ENCODE measurements at regions not wholly inside any gene's neighbourhood (a gene's known extent, or its start where the extent isn't known, plus 50 kb on each side); places are given as distances from the start of the nearest gene placed in this dataset.

DNA sequence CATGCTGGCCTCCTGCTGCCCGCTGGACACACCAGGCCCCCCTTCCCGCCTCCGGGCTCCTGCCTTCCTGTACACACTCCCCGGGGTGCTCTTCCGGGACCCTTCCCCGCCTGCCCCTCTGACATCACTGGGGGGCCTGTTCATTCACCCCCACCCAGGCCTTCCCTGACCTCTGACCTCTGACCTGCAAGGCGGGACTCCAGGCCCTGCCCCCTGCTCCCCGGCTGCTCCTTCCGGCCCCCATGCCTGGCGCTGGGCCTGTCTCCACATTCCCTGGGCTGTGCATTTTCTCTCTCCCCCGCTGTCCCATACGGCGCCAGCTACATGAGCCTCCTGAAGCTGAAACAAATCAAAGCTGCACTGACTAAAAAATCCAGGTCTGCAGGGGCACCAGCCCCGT, 71.6 kb upstream of the GATA5 start:
- Histone ChIP-seq H3K27me3 (ENCODE audit: control insufficient read depth, insufficient read depth, low read length) (peaks cover 19% of the 10 kb centered on the region), H3K36me3 (ENCODE audit: control insufficient read depth, insufficient read depth, low read length) (no peaks in the 10 kb centered on the region), H3K4me3 (ENCODE audit: low read depth, low read length) (no peak overlapping the region)
- FAIRE-seq (no peak), DNase-seq (ENCODE audit: low read depth) (no peak)
- TF ChIP-seq, protein P1, sequence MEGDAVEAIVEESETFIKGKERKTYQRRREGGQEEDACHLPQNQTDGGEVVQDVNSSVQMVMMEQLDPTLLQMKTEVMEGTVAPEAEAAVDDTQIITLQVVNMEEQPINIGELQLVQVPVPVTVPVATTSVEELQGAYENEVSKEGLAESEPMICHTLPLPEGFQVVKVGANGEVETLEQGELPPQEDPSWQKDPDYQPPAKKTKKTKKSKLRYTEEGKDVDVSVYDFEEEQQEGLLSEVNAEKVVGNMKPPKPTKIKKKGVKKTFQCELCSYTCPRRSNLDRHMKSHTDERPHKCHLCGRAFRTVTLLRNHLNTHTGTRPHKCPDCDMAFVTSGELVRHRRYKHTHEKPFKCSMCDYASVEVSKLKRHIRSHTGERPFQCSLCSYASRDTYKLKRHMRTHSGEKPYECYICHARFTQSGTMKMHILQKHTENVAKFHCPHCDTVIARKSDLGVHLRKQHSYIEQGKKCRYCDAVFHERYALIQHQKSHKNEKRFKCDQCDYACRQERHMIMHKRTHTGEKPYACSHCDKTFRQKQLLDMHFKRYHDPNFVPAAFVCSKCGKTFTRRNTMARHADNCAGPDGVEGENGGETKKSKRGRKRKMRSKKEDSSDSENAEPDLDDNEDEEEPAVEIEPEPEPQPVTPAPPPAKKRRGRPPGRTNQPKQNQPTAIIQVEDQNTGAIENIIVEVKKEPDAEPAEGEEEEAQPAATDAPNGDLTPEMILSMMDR (IDR thresholded peaks at IDR 0.05; ENCODE audit: insufficient read depth, low read length, severe bottlenecking) = no peak

DNA sequence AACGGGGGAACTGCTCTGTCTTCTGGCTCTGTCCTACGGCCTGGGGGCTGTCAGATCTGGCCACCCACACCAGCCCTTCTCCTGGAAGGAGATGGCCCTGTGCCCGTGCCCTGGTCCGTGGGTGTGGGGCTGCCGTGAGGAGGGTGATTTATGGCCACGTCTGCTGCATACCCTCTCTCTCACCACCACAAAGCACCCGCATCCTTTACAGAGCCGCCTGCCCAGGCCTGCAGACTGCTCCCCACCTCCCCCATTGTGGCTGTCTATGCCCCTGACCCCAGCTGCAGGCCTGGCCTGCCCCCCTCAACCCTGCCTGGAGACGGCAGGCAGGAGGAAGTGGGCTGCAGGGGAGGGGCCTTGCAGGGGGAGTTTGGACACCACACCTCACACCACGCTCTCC, 72.7 kb upstream of the GATA5 start:
- TF ChIP-seq, protein P1 (IDR thresholded peaks at IDR 0.05; ENCODE audit: insufficient read depth, low read length, severe bottlenecking) = no peak
- Histone ChIP-seq H3K27me3 (ENCODE audit: control insufficient read depth, insufficient read depth, low read length) (peaks cover 24% of the 10 kb centered on the region), H3K36me3 (ENCODE audit: control insufficient read depth, insufficient read depth, low read length) (no peaks in the 10 kb centered on the region), H3K4me3 (ENCODE audit: low read depth, low read length) (no peak overlapping the region)
- FAIRE-seq (no peak), DNase-seq (ENCODE audit: low read depth) (no peak)

DNA sequence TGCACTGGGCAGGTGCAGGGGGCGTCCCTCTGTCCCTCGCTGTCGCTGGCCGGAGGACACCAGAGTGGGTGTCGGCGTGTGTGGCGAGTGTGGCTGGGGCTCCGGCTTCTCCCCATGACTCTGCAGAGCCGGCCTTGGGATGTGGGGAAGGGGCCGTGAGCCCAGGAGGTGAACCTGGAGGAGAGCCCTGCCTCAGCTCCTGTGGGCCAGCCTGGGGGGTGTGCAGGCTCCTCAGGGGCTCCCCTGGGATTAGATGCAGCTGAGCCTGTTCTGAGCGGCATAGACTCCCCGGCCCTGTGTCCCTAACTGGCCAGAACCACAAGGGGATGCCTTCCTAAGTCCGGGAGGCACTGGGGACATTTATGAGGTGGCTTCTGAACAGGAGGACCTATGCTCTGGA, 73.2 kb upstream of the GATA5 start:
- no peak overlapping the region for H3K4me3 ChIP-seq (ENCODE audit: low read depth, low read length)
- H3K36me3 ChIP-seq (ENCODE audit: control insufficient read depth, insufficient read depth, low read length) = no peaks in the 10 kb centered on the region
- no peak for FAIRE-seq
- no peak for DNase-seq (ENCODE audit: low read depth)
- TF ChIP-seq, protein P1 (IDR thresholded peaks at IDR 0.05; ENCODE audit: insufficient read depth, low read length, severe bottlenecking) = no peak
- peaks cover 24% of the 10 kb centered on the region for H3K27me3 ChIP-seq (ENCODE audit: control insufficient read depth, insufficient read depth, low read length)

DNA sequence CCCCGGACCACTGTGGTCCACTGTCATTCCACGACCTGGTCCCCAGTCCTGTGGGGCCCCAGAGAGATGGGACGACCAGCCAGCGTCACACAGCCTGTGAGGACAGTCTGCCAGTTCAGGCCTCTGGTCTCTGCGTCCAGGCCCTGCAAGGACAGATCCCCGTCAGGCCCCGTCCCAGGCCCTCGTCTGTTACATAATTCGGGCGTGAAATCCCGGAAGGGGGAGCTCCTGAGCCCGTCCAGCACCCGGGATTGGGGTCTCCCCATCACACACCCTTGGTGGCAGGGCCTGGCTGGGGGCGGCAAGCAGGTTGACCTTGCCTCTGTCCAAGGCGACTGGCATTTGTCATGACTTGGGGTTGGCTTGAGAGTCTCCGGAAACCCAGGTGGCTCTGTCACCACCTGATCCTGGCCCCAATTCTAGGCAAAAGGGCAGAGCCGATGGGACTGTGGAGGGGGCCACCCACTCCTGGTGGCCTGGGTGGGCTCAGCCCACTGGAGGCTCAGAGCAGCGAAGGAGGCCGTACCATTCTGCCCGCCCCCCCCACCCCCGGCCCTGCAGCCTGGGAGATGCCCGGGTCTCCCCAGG, 73.8 kb upstream of the GATA5 start:
- FAIRE-seq = no peak
- H3K27me3 ChIP-seq (ENCODE audit: control insufficient read depth, insufficient read depth, low read length) = peaks cover 24% of the 10 kb centered on the region
- H3K4me3 ChIP-seq (ENCODE audit: low read depth, low read length) = no peak overlapping the region
- no peaks in the 10 kb centered on the region for H3K36me3 ChIP-seq (ENCODE audit: control insufficient read depth, insufficient read depth, low read length)
- TF ChIP-seq, protein P1 (IDR thresholded peaks at IDR 0.05; ENCODE audit: insufficient read depth, low read length, severe bottlenecking) = no peak
- DNase-seq (ENCODE audit: low read depth) = no peak

DNA sequence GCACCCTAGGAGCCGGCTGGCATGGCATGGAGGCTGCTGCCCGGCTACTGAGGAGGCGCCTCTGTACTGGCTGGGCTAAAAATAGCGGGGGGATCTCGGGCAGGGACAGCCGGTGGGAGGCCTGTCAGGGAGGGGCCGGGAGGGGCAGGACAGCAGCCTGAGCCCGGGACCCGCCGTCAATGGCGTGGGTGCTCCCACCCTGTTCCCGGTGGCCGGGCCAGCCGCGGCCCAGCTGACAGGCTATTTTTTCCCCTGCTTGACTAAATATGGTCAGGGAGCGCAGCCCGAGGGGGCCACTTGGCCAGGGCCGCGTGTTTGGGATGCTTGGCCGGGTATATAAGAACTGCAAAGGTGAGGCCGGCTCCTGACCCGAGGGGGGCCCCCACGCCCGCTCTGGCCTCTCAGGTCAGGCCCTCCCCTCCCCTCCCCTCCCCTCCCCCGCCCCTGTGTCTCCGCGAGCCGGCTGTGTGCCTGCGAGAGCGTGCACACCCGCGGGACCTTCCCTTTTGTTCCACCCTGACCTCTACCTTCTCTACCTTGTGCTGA, 74.4 kb upstream of the GATA5 start:
- DNase-seq (ENCODE audit: low read depth) = no peak
- H3K27me3 ChIP-seq (ENCODE audit: control insufficient read depth, insufficient read depth, low read length) = peaks cover 27% of the 10 kb centered on the region
- TF ChIP-seq, protein P1 (IDR thresholded peaks at IDR 0.05; ENCODE audit: insufficient read depth, low read length, severe bottlenecking) = no peak
- no peaks in the 10 kb centered on the region for H3K36me3 ChIP-seq (ENCODE audit: control insufficient read depth, insufficient read depth, low read length)
- H3K4me3 ChIP-seq (ENCODE audit: low read depth, low read length) = no peak overlapping the region
- no peak for FAIRE-seq

All from bronchial epithelial cell (primary cell).